ENCODE measurements at regions not wholly inside any gene's neighbourhood (a gene's known extent, or its start where the extent isn't known, plus 50 kb on each side); places are given as distances from the start of the nearest gene placed in this dataset.

- no peak for TF ChIP-seq ZNF155 (tag by site-specific recombination; IDR thresholded peaks at IDR 0.05)
- TF ChIP-seq, protein P1, sequence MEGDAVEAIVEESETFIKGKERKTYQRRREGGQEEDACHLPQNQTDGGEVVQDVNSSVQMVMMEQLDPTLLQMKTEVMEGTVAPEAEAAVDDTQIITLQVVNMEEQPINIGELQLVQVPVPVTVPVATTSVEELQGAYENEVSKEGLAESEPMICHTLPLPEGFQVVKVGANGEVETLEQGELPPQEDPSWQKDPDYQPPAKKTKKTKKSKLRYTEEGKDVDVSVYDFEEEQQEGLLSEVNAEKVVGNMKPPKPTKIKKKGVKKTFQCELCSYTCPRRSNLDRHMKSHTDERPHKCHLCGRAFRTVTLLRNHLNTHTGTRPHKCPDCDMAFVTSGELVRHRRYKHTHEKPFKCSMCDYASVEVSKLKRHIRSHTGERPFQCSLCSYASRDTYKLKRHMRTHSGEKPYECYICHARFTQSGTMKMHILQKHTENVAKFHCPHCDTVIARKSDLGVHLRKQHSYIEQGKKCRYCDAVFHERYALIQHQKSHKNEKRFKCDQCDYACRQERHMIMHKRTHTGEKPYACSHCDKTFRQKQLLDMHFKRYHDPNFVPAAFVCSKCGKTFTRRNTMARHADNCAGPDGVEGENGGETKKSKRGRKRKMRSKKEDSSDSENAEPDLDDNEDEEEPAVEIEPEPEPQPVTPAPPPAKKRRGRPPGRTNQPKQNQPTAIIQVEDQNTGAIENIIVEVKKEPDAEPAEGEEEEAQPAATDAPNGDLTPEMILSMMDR (tag by site-specific recombination; IDR thresholded peaks at IDR 0.05), result no peak
- TF ChIP-seq, protein P2, sequence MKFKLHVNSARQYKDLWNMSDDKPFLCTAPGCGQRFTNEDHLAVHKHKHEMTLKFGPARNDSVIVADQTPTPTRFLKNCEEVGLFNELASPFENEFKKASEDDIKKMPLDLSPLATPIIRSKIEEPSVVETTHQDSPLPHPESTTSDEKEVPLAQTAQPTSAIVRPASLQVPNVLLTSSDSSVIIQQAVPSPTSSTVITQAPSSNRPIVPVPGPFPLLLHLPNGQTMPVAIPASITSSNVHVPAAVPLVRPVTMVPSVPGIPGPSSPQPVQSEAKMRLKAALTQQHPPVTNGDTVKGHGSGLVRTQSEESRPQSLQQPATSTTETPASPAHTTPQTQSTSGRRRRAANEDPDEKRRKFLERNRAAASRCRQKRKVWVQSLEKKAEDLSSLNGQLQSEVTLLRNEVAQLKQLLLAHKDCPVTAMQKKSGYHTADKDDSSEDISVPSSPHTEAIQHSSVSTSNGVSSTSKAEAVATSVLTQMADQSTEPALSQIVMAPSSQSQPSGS (tag by site-specific recombination; IDR thresholded peaks at IDR 0.05; ENCODE audit: low read depth), result no peak
- TF ChIP-seq ZNF777 (tag by site-specific recombination; IDR thresholded peaks at IDR 0.05; ENCODE audit: borderline replicate concordance), result no peak
- TF ChIP-seq FEZF1 (tag by site-specific recombination; IDR thresholded peaks at IDR 0.05), result no peak
- TF ChIP-seq, protein P3, sequence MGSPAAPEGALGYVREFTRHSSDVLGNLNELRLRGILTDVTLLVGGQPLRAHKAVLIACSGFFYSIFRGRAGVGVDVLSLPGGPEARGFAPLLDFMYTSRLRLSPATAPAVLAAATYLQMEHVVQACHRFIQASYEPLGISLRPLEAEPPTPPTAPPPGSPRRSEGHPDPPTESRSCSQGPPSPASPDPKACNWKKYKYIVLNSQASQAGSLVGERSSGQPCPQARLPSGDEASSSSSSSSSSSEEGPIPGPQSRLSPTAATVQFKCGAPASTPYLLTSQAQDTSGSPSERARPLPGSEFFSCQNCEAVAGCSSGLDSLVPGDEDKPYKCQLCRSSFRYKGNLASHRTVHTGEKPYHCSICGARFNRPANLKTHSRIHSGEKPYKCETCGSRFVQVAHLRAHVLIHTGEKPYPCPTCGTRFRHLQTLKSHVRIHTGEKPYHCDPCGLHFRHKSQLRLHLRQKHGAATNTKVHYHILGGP (tag by site-specific recombination; IDR thresholded peaks at IDR 0.05), result no peak
- TF ChIP-seq PATZ1 (tag by site-specific recombination; IDR thresholded peaks at IDR 0.05), result no peak
- TF ChIP-seq ZBTB8A (tag by site-specific recombination; IDR thresholded peaks at IDR 0.05), result no peak
- TF ChIP-seq, protein P4, sequence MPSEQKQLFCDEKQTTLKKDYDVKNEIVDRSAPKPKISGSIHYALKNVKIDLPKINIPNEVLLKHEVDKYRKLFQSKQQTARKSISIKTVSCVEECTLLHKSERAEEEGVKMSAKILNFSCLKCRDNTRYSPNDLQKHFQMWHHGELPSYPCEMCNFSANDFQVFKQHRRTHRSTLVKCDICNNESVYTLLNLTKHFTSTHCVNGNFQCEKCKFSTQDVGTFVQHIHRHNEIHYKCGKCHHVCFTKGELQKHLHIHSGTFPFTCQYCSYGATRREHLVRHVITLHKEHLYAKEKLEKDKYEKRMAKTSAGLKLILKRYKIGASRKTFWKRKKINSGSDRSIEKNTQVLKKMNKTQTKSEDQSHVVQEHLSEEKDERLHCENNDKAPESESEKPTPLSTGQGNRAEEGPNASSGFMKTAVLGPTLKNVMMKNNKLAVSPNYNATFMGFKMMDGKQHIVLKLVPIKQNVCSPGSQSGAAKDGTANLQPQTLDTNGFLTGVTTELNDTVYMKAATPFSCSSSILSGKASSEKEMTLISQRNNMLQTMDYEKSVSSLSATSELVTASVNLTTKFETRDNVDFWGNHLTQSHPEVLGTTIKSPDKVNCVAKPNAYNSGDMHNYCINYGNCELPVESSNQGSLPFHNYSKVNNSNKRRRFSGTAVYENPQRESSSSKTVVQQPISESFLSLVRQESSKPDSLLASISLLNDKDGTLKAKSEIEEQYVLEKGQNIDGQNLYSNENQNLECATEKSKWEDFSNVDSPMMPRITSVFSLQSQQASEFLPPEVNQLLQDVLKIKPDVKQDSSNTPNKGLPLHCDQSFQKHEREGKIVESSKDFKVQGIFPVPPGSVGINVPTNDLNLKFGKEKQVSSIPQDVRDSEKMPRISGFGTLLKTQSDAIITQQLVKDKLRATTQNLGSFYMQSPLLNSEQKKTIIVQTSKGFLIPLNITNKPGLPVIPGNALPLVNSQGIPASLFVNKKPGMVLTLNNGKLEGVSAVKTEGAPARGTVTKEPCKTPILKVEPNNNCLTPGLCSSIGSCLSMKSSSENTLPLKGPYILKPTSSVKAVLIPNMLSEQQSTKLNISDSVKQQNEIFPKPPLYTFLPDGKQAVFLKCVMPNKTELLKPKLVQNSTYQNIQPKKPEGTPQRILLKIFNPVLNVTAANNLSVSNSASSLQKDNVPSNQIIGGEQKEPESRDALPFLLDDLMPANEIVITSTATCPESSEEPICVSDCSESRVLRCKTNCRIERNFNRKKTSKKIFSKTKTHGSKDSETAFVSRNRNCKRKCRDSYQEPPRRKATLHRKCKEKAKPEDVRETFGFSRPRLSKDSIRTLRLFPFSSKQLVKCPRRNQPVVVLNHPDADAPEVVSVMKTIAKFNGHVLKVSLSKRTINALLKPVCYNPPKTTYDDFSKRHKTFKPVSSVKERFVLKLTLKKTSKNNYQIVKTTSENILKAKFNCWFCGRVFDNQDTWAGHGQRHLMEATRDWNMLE (tag by site-specific recombination; conservative IDR thresholded peaks at IDR 0.05; ENCODE audit: low read depth), result no peak
These were observed 63.4 kb downstream of the PABIR2 start for GRCh38 chrX:134733591-134733990.
